Fibroblast of mammary gland (primary cell): ENCODE measurements at regions not wholly inside any gene's neighbourhood (a gene's known extent, or its start where the extent isn't known, plus 50 kb on each side); places are given as distances from the start of the nearest gene placed in this dataset.

Source experiments
- DNase-seq: peaks from one replicate; pipeline ENCODE4 v3.0.0-alpha.2; 2010; ENCODE audit warnings: low read depth
- H3K4me3 ChIP-seq: 2 replicates; pipeline ENCODE4 v1.5.1; 2011; ENCODE audit warnings: low read depth, mild to moderate bottlenecking, low read length, moderate library complexity; ENCODE audit not compliant: control insufficient read depth
- CTCF ChIP-seq: conservative IDR thresholded peaks from 2 replicates; pipeline ENCODE4 v1.5.1; 2011; ENCODE audit warnings: low read depth, low read length, inconsistent platforms; ENCODE audit not compliant: control insufficient read depth, insufficient read depth

DNA sequence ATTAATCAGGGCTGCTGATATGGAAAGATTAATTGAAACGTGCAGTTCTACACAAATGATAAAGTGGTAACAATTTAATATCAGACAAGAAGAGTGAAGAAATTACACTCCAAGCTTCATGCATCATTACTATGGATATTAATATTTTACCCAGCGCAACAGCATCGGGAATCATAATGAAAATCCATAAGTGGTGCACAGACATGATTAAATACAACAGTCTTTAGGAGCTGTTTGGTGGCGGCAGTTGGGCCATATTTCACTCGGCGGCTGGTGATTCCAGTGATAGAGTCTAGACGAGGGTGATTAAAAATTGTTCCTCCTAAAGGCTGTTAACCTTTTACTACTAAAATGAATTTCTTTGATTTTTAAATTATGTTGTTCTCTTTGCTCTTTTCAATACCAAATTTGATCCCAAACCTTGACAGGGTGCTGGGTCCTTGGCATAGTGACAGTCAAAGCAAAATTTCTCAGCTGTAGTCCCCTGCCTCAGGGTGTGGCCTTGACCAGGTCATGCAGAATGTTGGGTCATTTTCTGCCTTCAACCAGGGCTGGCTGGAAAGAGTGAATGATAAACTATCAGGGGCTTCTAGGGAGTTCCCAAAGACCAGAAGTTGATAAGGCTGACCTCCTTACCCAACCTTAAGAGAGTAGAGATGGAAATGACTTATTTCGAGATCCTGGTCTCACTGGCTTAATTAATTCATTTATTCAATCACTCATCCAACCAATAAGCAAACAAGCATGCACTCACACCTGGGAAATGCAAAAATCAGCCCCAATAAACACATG is 392.0 kb downstream of the IL20RB start:
- DNase-seq: no peak
- no peak overlapping the region for H3K4me3 ChIP-seq
- TF ChIP-seq CTCF: no peak

DNA sequence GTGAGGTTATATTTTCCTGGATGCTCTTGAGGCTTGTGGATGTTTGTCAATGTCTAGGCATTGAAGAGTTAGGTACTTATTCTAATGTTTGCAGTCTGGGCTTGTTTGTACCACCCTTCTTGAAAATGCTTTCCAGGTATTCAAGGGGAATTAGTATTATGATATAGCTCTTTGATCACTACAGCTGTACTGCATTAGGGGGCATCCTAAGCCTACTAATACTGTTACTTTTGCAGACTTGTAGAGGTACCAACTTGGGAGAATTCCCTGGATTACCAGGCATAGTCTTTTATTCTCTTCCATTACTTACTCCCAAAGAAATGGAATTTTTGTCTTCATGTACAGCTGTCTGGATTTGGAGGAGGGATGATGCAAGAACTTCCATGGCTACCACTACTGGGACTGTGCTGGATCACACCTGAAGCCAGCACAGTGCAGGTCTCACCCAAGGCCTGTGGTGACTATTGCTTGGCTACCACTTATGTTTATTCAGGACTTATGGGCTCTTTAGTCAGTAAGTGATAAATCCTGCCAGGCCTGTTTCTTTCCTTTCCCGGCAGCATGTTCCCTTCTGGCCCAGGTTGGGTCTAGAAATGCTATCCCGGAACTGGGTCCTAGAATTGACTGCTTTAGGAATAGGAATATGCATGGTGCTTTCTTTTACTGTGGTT is 402.9 kb downstream of the IL20RB start:
- no peak overlapping the region for H3K4me3 ChIP-seq
- no peak for DNase-seq

GRCh38 chr3:137382005-137382594 is 382.0 kb upstream of the SOX14 start:
- TF ChIP-seq CTCF: no peak
- DNase-seq: no peak
- no peak overlapping the region for H3K4me3 ChIP-seq

More for the DNA sequence above, 402.9 kb downstream of the IL20RB start:
- TF ChIP-seq CTCF: no peak

- no peak for TF ChIP-seq CTCF
- no peak for DNase-seq
- H3K4me3 ChIP-seq: no peak overlapping the region
Observed at GRCh38 chr3:137385922-137386321, 378.2 kb upstream of the SOX14 start.

- no peak for DNase-seq
- no peak overlapping the region for H3K4me3 ChIP-seq
- TF ChIP-seq CTCF: no peak
Observed at GRCh38 chr3:137409584-137409983, 354.5 kb upstream of the SOX14 start.

DNA sequence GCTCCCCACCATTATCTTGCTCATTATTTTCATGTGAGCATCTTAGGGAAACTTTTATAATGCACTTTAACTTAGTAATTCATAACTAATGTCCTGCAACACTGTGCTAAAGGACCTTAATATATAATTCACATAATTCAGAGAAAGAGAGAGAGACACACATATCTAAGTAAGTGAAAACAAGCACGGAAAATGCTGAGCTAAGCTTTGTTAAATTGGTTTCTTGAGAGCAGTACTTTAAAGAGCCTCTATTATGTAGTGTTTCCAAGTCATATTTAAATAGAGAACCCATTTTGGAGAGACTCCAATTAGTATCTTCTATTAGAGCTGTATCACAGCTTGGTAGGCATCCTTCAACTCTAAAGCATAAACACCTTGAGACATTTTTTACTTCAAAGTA is 354.1 kb upstream of the SOX14 start:
- no peak overlapping the region for H3K4me3 ChIP-seq
- no peak for DNase-seq
- no peak for TF ChIP-seq CTCF
